ENCODE measurements at regions not wholly inside any gene's neighbourhood (a gene's known extent, or its start where the extent isn't known, plus 50 kb on each side); places are given as distances from the start of the nearest gene placed in this dataset.

GRCh38 chr2:38446906-38447561 is 70.0 kb upstream of the ATL2 start:
- no peak for DNase-seq

GRCh38 chr2:38446418-38446817 is 69.3 kb upstream of the ATL2 start:
- no peak for DNase-seq

GRCh38 chr2:38444247-38444646 is 67.2 kb upstream of the ATL2 start:
- DNase-seq, result no peak

- DNase-seq, result no peak
These were observed 65.8 kb upstream of the ATL2 start for GRCh38 chr2:38442643-38443541.

GRCh38 chr2:38441346-38441745 is 64.3 kb upstream of the ATL2 start:
- DNase-seq, result no peak

GRCh38 chr2:38440655-38441054 is 63.6 kb upstream of the ATL2 start:
- DNase-seq, result no peak

- no peak for DNase-seq
These were observed 62.8 kb upstream of the ATL2 start for GRCh38 chr2:38439863-38440262.

- no peak for DNase-seq
These were observed 62.0 kb upstream of the ATL2 start for GRCh38 chr2:38438883-38439612.

GRCh38 chr2:38438133-38438882 is 61.2 kb upstream of the ATL2 start:
- no peak for DNase-seq

GRCh38 chr2:38436227-38436664 is 59.2 kb upstream of the ATL2 start:
- no peak for DNase-seq

GRCh38 chr2:38435775-38436174 is 58.7 kb upstream of the ATL2 start:
- DNase-seq, result no peak

GRCh38 chr2:38434595-38434994 is 57.5 kb upstream of the ATL2 start:
- no peak for DNase-seq

GRCh38 chr2:38433607-38433975 is 56.5 kb upstream of the ATL2 start:
- DNase-seq, result no peak

- no peak for DNase-seq
These were observed 55.9 kb upstream of the ATL2 start for GRCh38 chr2:38432820-38433606.

- DNase-seq, result no peak
These were observed 53.6 kb upstream of the ATL2 start for GRCh38 chr2:38430597-38431207.

GRCh38 chr2:38430196-38430595 is 53.1 kb upstream of the ATL2 start:
- no peak for DNase-seq

- DNase-seq, result no peak
These were observed 50.9 kb upstream of the ATL2 start for GRCh38 chr2:38427936-38428335.

GRCh38 chr2:38427054-38427453 is 50.0 kb upstream of the ATL2 start:
- no peak for DNase-seq

Data from NCI-H526 treated with DMSO at 0.1 percent for 48 hours (cell line).